ENCODE measurements at regions not wholly inside any gene's neighbourhood (a gene's known extent, or its start where the extent isn't known, plus 50 kb on each side); places are given as distances from the start of the nearest gene placed in this dataset.

DNA sequence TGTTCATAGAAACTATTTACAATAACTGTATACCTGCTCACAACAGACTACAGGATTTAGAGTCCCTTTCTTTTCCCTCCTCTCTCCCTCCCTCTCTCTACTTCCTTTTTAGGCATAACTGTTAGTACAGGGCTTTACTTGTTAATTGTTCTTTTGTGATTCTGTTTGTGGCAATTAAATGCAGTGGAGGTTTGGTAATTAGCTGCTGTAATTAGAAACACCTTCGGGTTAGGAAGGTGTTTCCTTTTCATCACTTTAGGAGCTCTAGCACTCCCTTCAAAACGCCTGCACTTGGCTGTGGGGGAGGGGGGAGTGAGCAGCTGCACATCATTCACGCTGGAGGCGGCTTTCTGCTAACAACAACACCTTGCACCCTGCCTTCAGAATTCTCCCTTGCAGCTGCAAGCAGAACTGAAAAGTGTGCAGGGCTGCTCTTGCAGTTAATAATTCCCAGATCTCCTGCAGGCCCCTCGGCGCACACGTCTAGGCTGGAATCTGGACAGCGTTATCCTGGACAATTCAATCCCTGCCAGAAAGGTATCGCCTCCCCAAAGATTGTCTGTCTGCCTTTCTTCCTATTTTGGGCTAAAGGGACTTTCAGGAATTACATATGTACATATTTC is 242.6 kb upstream of the RGMA start:
- no peak overlapping the region for H3K9ac ChIP-seq (ENCODE audit: low read length)
- H3K27ac ChIP-seq (ENCODE audit: low read depth, low read length), result no peak overlapping the region
- intact Hi-C loops (cut with micrococcal nuclease), result no loop called here
- H3K4me3 ChIP-seq (replicated peaks in 1 of 2; ENCODE audit: low read depth in 1 of 2, low read length in 2 of 2), result no peak overlapping the region
- H4K20me1 ChIP-seq (ENCODE audit: insufficient read depth), result no peaks in the 10 kb centered on the region
- H3K4me1 ChIP-seq (ENCODE audit: control insufficient read depth in 1 of 2, insufficient read depth in 2 of 2, low read length in 2 of 2), result no peaks in the 10 kb centered on the region
- POLR2A ChIA-PET, result no interaction called here
- DNase-seq (ENCODE audit: low read depth, low spot score), result no peak
- TF ChIP-seq SIN3A (IDR thresholded peaks at IDR 0.05; ENCODE audit: low read depth) (no peak), CBX3 (IDR thresholded peaks at IDR 0.05; ENCODE audit: low read depth) (no peak), ELF1 (IDR thresholded peaks at IDR 0.05; ENCODE audit: borderline replicate concordance, low read depth) (no peak), RAD21 (IDR thresholded peaks at IDR 0.05; ENCODE audit: low read depth) (no peak), JUND (IDR thresholded peaks at IDR 0.05) (no peak), POLR2AphosphoS5 (IDR thresholded peaks at IDR 0.05; ENCODE audit: low read depth, low read length) (no peak), EGR1 (IDR thresholded peaks at IDR 0.05; ENCODE audit: low read depth) (no peak), ZNF274 (IDR thresholded peaks at IDR 0.05; ENCODE audit: low read depth, low read length) (no peak), FOSL1 (IDR thresholded peaks at IDR 0.05; ENCODE audit: low read depth) (no peak), EZH2 (IDR thresholded peaks at IDR 0.05) (no peak), TCF7L2 (IDR thresholded peaks at IDR 0.05; ENCODE audit: borderline replicate concordance, extremely low read depth, insufficient read depth, insufficient read length) (no peak), SP1 (IDR thresholded peaks at IDR 0.05; ENCODE audit: low read depth) (no peak), ZFX (IDR thresholded peaks at IDR 0.05) (no peak), POLR2A (IDR thresholded peaks at IDR 0.05; ENCODE audit: borderline replicate concordance, extremely low read depth, insufficient read depth, insufficient read length) (no peak), SRF (IDR thresholded peaks at IDR 0.05; ENCODE audit: low read depth) (no peak)
- TF ChIP-seq, protein P1, sequence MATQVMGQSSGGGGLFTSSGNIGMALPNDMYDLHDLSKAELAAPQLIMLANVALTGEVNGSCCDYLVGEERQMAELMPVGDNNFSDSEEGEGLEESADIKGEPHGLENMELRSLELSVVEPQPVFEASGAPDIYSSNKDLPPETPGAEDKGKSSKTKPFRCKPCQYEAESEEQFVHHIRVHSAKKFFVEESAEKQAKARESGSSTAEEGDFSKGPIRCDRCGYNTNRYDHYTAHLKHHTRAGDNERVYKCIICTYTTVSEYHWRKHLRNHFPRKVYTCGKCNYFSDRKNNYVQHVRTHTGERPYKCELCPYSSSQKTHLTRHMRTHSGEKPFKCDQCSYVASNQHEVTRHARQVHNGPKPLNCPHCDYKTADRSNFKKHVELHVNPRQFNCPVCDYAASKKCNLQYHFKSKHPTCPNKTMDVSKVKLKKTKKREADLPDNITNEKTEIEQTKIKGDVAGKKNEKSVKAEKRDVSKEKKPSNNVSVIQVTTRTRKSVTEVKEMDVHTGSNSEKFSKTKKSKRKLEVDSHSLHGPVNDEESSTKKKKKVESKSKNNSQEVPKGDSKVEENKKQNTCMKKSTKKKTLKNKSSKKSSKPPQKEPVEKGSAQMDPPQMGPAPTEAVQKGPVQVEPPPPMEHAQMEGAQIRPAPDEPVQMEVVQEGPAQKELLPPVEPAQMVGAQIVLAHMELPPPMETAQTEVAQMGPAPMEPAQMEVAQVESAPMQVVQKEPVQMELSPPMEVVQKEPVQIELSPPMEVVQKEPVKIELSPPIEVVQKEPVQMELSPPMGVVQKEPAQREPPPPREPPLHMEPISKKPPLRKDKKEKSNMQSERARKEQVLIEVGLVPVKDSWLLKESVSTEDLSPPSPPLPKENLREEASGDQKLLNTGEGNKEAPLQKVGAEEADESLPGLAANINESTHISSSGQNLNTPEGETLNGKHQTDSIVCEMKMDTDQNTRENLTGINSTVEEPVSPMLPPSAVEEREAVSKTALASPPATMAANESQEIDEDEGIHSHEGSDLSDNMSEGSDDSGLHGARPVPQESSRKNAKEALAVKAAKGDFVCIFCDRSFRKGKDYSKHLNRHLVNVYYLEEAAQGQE (IDR thresholded peaks at IDR 0.05; ENCODE audit: low read depth), result no peak
- TF ChIP-seq, protein P2, sequence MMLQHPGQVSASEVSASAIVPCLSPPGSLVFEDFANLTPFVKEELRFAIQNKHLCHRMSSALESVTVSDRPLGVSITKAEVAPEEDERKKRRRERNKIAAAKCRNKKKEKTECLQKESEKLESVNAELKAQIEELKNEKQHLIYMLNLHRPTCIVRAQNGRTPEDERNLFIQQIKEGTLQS (IDR thresholded peaks at IDR 0.05), result no peak
- TF ChIP-seq, protein P3, sequence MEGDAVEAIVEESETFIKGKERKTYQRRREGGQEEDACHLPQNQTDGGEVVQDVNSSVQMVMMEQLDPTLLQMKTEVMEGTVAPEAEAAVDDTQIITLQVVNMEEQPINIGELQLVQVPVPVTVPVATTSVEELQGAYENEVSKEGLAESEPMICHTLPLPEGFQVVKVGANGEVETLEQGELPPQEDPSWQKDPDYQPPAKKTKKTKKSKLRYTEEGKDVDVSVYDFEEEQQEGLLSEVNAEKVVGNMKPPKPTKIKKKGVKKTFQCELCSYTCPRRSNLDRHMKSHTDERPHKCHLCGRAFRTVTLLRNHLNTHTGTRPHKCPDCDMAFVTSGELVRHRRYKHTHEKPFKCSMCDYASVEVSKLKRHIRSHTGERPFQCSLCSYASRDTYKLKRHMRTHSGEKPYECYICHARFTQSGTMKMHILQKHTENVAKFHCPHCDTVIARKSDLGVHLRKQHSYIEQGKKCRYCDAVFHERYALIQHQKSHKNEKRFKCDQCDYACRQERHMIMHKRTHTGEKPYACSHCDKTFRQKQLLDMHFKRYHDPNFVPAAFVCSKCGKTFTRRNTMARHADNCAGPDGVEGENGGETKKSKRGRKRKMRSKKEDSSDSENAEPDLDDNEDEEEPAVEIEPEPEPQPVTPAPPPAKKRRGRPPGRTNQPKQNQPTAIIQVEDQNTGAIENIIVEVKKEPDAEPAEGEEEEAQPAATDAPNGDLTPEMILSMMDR (IDR thresholded peaks at IDR 0.05 in 2 of 3, conservative IDR thresholded peaks at IDR 0.05 in 1 of 3; ENCODE audit: borderline replicate concordance in 1 of 3, insufficient read depth in 1 of 3, low read depth in 2 of 3, low read length in 2 of 3), result no peak
- TF ChIP-seq, protein P4, sequence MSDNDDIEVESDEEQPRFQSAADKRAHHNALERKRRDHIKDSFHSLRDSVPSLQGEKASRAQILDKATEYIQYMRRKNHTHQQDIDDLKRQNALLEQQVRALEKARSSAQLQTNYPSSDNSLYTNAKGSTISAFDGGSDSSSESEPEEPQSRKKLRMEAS (IDR thresholded peaks at IDR 0.05), result no peak
- no peaks in the 10 kb centered on the region for H3K79me2 ChIP-seq (ENCODE audit: insufficient read depth, low read length)
- H2AFZ ChIP-seq (ENCODE audit: low read depth, low read length, poor library complexity, severe bottlenecking), result no peak overlapping the region
- no peak for ATAC-seq
- no peaks in the 10 kb centered on the region for H3K9me3 ChIP-seq (ENCODE audit: control insufficient read depth in 1 of 2, insufficient read depth in 1 of 2, low read depth in 1 of 2, low read length in 2 of 2)
- CTCF ChIA-PET, result no interaction called here
- BruUV-seq (replicated peaks), result no TSS peak
- no peaks in the 10 kb centered on the region for H3K9me2 ChIP-seq (ENCODE audit: insufficient read depth)
- H3K27me3 ChIP-seq (ENCODE audit: insufficient read depth, low read length), result peaks cover 12% of the 10 kb centered on the region
- H3K4me2 ChIP-seq (ENCODE audit: low read length), result no peak overlapping the region
- RAD21 ChIA-PET (ENCODE audit: low non-redundant PET in 1 of 2, low total read pairs in 2 of 2, uncharacterized antibody in 2 of 2, unreplicated experiment in 2 of 2), result no interaction called here
- no peaks in the 10 kb centered on the region for H3K36me3 ChIP-seq (ENCODE audit: control insufficient read depth in 1 of 2, insufficient read depth in 2 of 2, low read length in 2 of 2)
